HEK293T (cell line): ENCODE measurements at regions not wholly inside any gene's neighbourhood (a gene's known extent, or its start where the extent isn't known, plus 50 kb on each side); places are given as distances from the start of the nearest gene placed in this dataset.

Experiments
- CTCF ChIA-PET: fragments of 350-600 bp; formaldehyde crosslinking; extraction: SDS; loops from one replicate; lab custom pipeline; 2021; ENCODE audit warnings: antibody characterized with exemption, inconsistent platforms; lab: Yijun Ruan, JAX
- POLR2A ChIA-PET: fragments of 350-600 bp; formaldehyde crosslinking; extraction: SDS; loops from one replicate; lab custom pipeline; 2020; ENCODE audit warnings: antibody characterized with exemption, inconsistent platforms; lab: Yijun Ruan, JAX
- DNase-seq: peaks from one replicate; pipeline ENCODE4 v3.0.0; 2012; ENCODE audit warnings: mixed read lengths; ENCODE audit errors: extremely low spot score
- ARNT ChIP-seq: fragments of 450-650 bp; IDR thresholded peaks from 2 replicates; pipeline ENCODE4 v1.6.1; 2017; ENCODE audit warnings: mild to moderate bottlenecking
- BHLHE40 ChIP-seq: fragments of 450-650 bp; IDR thresholded peaks from 2 replicates; pipeline ENCODE4 v1.6.1; 2016; ENCODE audit warnings: mild to moderate bottlenecking, moderate library complexity, borderline replicate concordance
- CTBP1 ChIP-seq: fragments of 450-650 bp; IDR thresholded peaks from 2 replicates; pipeline ENCODE4 v1.6.1; 2016; ENCODE audit warnings: borderline replicate concordance
- ELF4 ChIP-seq: fragments of 450-650 bp; IDR thresholded peaks from 2 replicates; pipeline ENCODE4 v1.6.1; 2017; ENCODE audit warnings: antibody characterized with exemption
- FOXA1 ChIP-seq: fragments of 450-650 bp; IDR thresholded peaks from 2 replicates; pipeline ENCODE4 v1.6.1; 2016; ENCODE audit warnings: mild to moderate bottlenecking
- FOXK2 ChIP-seq: fragments of 450-650 bp; IDR thresholded peaks from 2 replicates; pipeline ENCODE4 v1.6.1; 2016; ENCODE audit warnings: mild to moderate bottlenecking
- FOXM1 ChIP-seq: fragments of 450-650 bp; IDR thresholded peaks from 2 replicates; pipeline ENCODE4 v1.6.1; 2017; ENCODE audit warnings: mild to moderate bottlenecking, borderline replicate concordance
- HDGF ChIP-seq: fragments of 450-650 bp; IDR thresholded peaks from 2 replicates; pipeline ENCODE4 v1.6.1; 2017; ENCODE audit warnings: antibody characterized with exemption, borderline replicate concordance
- L3MBTL2 ChIP-seq: fragments of 450-650 bp; conservative IDR thresholded peaks from 2 replicates; pipeline ENCODE4 v1.6.1; 2016; ENCODE audit warnings: mild to moderate bottlenecking
- LEF1 ChIP-seq: fragments of 450-650 bp; IDR thresholded peaks from 2 replicates; pipeline ENCODE4 v1.6.1; 2017; ENCODE audit warnings: mild to moderate bottlenecking, borderline replicate concordance
- NFRKB ChIP-seq: fragments of 450-650 bp; IDR thresholded peaks from 2 replicates; pipeline ENCODE4 v1.6.1; 2016; ENCODE audit warnings: mild to moderate bottlenecking, moderate library complexity
- SP1 ChIP-seq: fragments of 450-650 bp; IDR thresholded peaks from 2 replicates; pipeline ENCODE4 v1.6.1; 2017
- SUZ12 ChIP-seq: fragments of 450-650 bp; IDR thresholded peaks from 2 replicates; pipeline ENCODE4 v1.6.1; 2016; ENCODE audit warnings: mild to moderate bottlenecking
- TARDBP ChIP-seq: fragments of 450-650 bp; IDR thresholded peaks from 2 replicates; pipeline ENCODE4 v1.6.1; 2016
- ZNF384 ChIP-seq: fragments of 450-650 bp; IDR thresholded peaks from 2 replicates; pipeline ENCODE4 v1.6.1; 2016
- TF ChIP-seq, protein P1 (sequence below): fragments of 450-650 bp; IDR thresholded peaks from 2 replicates; pipeline ENCODE4 v1.6.1; 2016

DNA sequence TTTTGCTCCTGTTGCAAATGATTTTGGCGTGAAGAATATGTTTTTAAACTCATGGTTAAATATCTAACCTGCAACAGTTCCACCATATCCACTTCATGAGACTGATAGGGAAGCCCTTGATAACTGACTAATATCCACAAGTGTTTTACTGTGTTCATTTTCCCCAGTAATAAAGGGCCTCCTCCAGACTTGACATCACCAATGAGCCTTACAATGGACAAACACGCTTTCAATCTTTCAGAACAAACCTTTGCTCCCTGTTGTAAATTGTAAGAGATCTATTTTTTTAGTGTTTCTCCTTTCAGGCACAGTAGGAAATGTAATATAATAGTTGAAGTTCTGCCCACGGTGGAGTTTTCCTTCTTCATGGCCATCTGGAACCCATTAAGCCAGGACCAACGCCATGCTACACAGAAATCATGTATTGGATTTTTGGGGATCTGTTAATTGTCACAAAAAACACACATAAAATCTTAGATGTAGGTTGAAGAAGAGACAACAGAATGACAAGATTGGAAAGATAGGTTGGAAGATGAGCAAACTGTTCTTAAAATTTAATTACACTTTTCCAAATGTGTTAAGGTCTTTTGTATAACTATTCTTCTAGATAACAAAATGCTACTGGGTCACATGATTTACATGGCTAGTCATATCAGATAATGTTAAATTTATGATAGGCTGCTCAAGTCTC lies 1030.1 kb downstream of the FSTL5 start:
- TF ChIP-seq LEF1 = no peak
- no peak for TF ChIP-seq FOXA1
- TF ChIP-seq SP1 = no peak
- TF ChIP-seq FOXM1 = no peak
- ChIA-PET CTCF (no interaction called here), POLR2A (no interaction called here)
- DNase-seq = no peak

DNA sequence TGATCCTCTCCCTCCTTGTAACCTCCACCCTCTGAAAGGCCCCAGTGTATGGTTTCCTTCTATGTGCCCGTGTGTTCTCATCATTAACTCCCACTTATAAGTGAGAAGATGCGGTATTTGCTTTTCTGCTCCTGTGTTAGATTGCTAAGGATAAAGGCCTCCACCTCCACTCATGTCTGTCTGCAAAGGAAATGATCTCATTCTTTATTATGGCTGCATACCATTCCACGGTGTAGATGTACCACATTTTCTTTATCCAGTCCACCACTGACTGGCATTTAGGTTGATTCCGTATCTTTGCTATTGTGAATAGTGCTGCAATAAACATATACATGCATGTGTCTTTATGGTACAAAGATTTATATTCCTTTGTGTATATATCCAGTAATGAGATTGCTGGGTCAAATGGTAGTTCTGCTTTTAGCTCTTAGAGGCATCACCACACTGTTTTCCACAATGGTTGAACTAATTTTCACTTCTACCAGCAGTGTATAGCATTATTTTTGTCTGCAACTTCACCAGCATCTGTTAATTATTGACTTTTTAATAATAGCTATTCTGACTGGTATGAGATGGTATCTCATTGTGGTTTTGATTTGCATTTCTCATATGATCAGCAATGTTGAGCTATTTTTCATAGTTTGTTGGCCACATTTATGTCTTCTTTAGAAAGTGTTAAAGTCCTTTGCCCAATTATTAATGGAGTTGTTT lies 1030.9 kb downstream of the FSTL5 start:
- ChIA-PET POLR2A (no interaction called here), CTCF (no interaction called here)
- DNase-seq = no peak
- TF ChIP-seq ZNF384 = no peak

DNA sequence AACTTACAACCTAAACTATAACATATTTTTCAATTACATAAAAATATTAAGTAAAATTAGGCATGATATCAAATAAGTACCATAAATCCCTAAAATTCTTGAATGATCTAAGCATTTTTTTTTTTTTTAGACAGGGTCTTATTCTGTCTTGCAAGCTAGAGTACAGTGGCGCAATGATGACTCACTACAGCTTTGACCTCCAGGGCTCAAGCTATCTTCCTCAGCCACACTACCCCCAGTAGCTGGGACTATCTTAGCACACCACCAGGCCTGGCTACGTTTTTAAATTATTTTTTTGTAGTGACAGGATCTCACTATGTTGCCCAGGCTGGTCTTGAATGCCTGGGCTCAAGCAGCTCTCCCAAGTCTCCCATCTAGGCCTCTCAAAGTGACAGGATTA lies 1042.3 kb downstream of the FSTL5 start:
- no peak for DNase-seq
- no peak for TF ChIP-seq TARDBP
- CTCF ChIA-PET = no interaction called here
- POLR2A ChIA-PET = no interaction called here

DNA sequence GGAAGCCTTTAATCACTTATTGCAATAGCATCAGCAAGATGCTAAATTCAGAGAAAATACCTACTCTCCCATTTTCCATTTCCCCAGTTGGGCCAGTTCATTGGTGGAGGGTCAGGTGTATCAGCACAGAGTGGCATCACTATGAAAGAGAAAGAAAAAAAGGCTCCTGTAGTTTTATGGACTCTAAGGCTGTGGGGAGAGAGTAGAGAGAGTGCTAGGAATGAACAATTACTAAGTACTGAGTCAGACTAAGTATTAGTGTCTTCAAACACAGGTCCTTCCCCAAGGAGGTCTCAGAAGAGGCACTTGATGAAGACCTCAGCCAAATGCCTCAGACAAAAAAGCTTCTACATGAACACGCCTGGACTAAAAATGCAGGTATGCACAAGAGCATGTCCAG lies 1061.9 kb downstream of the FSTL5 start:
- no peak for DNase-seq
- TF ChIP-seq FOXM1 (no peak), FOXA1 (no peak), FOXK2 (no peak), ELF4 (no peak), L3MBTL2 (no peak), SUZ12 (no peak), LEF1 (no peak), NFRKB (no peak), TARDBP (no peak), ZNF384 (no peak), SP1 (no peak), BHLHE40 (no peak), CTBP1 (no peak), HDGF (no peak), ARNT (no peak)
- TF ChIP-seq, protein P1, sequence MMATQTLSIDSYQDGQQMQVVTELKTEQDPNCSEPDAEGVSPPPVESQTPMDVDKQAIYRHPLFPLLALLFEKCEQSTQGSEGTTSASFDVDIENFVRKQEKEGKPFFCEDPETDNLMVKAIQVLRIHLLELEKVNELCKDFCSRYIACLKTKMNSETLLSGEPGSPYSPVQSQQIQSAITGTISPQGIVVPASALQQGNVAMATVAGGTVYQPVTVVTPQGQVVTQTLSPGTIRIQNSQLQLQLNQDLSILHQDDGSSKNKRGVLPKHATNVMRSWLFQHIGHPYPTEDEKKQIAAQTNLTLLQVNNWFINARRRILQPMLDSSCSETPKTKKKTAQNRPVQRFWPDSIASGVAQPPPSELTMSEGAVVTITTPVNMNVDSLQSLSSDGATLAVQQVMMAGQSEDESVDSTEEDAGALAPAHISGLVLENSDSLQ = no peak
- POLR2A ChIA-PET = no interaction called here
- CTCF ChIA-PET = no interaction called here

DNA sequence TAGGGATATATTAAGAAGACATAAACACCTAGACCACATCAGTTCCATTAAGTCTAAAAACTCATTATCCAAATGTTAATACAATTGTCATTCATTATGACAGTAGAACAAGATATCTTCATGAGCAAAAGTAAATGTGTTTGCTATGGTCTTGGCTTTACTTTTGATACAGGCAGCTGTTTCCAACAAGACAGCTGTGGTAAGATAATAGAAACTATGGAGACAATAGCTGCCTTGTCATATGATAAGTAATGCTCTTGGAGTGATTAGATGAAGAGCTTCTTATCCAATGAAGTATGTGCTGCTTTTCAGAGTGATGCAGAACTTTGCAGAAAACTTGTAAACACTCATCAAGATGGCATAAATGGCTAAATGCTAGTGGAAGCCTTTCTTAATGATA lies 1066.0 kb downstream of the FSTL5 start:
- ChIA-PET CTCF (interaction anchor here (0.7 kb wide), 1 partner anchor 1288 kb away, joined by 3 read pairs; no protein-coding TSS in a partner anchor), POLR2A (no interaction called here)
- no peak for DNase-seq
- TF ChIP-seq ELF4 (no peak), TARDBP (no peak), FOXA1 (no peak), BHLHE40 (no peak), FOXK2 (no peak), ZNF384 (no peak), LEF1 (no peak), CTBP1 (no peak), ARNT (no peak), SP1 (no peak), SUZ12 (no peak), NFRKB (no peak), HDGF (no peak), L3MBTL2 (no peak), FOXM1 (no peak)
- TF ChIP-seq, protein P1 = no peak

DNA sequence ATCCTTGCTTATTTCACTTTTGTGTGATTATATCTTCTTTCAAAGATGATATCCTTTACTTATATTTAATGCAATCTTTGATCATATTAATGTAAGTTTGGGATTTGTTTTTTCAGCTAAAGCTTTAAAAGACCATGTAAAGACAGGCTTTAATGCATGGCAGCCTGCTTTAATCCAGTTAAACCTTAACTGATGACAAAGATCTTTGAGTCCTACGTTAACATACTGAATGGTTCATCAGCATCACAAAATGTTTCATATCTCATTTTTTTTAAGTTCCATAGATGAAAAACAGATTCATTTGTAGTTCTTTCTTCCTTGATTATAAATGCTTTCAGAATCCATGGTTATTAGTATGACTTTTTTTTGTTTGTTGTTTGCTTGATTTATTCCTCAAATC lies 1102.8 kb downstream of the FSTL5 start:
- no peak for TF ChIP-seq FOXM1
- TF ChIP-seq ARNT = no peak
- TF ChIP-seq SUZ12 = no peak
- no peak for TF ChIP-seq TARDBP
- TF ChIP-seq, protein P1 = no peak
- no peak for TF ChIP-seq L3MBTL2
- no peak for TF ChIP-seq NFRKB
- TF ChIP-seq BHLHE40 = no peak
- TF ChIP-seq SP1 = no peak
- TF ChIP-seq ELF4 = no peak
- no peak for TF ChIP-seq FOXA1
- DNase-seq = no peak
- ChIA-PET POLR2A (no interaction called here), CTCF (no interaction called here)
